Psoas muscle (tissue), 7 donors: ENCODE measurements at regions not wholly inside any gene's neighbourhood (a gene's known extent, or its start where the extent isn't known, plus 50 kb on each side); places are given as distances from the start of the nearest gene placed in this dataset.

Experiments used
- ATAC-seq, 4 donors: fragments of 200-7000 bp; cut with Tn5 transposase; one replicate each; pipeline ENCODE4 v1.9.1; 2020; ENCODE audit warnings: moderate library complexity in 3 of 4, mild to moderate bottlenecking in 2 of 4
- DNase-seq, 2 donors: peaks; one replicate each; pipeline ENCODE4 v3.0.0-alpha.2; 2020
- H3K27ac ChIP-seq: fragments of 200-600 bp; one replicate; pipeline ENCODE4 v1.8.0; 2022
- H3K27me3 ChIP-seq, 3 donors: fragments of 200-600 bp in 1 of 3; one replicate each; pipeline versions ENCODE4 v1.6.1 to v1.8.0; 2013 to 2022; ENCODE audit warnings: low read length in 2 of 3, mild to moderate bottlenecking in 2 of 3, moderate library complexity in 1 of 3; ENCODE audit not compliant: insufficient read depth in 3 of 3
- H3K36me3 ChIP-seq, 2 donors: fragments of 200-600 bp in 1 of 2; one replicate each; pipeline versions ENCODE4 v1.6.1 to v1.8.0; 2013 to 2022; ENCODE audit warnings: low read depth in 1 of 2, mild to moderate bottlenecking in 1 of 2, moderate library complexity in 1 of 2; ENCODE audit not compliant: insufficient read depth in 1 of 2
- H3K4me1 ChIP-seq: fragments of 200-600 bp; one replicate; pipeline ENCODE4 v1.8.0; 2022
- H3K4me3 ChIP-seq: fragments of 200-600 bp; one replicate; pipeline ENCODE4 v1.8.0; 2022; ENCODE audit warnings: mild to moderate bottlenecking
- H3K9me3 ChIP-seq: fragments of 200-600 bp; one replicate; pipeline ENCODE4 v1.8.0; 2022
- WGBS, 3 donors: extraction: QIAGEN DNeasy Blood & Tissue Kit; methylation state at CpG; one replicate each; pipeline versions ENCODE4 v1.1.6 to v1.1.7; 2013; 5-methylcytosine and 5-hydroxymethylcytosine counted together
- intact Hi-C, 2 donors: fragments of 100-400 bp; cut with DNase I; formaldehyde crosslinking; loops; one replicate each; pipeline versions ENCODE4 v1.11.0 to v1.14.2; 2022
- TF ChIP-seq, protein P1 (sequence below): fragments of 200-600 bp; IDR thresholded peaks from one replicate; pipeline ENCODE4 v1.8.0; 2022; ENCODE audit warnings: antibody characterized with exemption
- donor health status: healthy with polysubstance abuse.
- donor health status: DM: no; HTN: no; CAD: no; lungs with moderate emphysema.
- donor health status: Bipolar disorder and iron deficiency.
- donor health status: healthy.
- donor health status: DM: yes; HTN: yes; CAD: no.
- donor health status: DM: no; HTN: no; CAD: no.
- donor health status: DM: yes; HTN: yes; CAD: no.

DNA sequence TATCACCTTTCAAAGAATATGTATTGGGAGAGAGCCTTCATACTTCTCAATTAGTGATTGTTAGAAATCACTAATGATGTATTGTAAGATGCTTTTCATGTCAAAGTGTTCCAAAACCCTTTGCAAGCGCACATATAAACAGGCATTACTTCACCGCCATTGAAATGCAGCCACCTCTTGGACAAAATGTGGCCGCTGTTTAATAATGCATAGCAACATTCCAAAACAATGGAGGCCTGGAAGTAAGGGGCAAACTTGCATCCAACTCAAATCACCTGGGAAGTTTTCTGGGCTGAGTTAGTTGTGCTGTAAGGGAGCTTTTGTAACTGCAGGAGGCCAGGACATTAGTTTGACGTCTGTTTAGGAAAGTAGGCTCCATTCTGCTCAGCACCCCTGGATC lies 438.1 kb downstream of the FGF9 start:
- no peak for ATAC-seq

DNA sequence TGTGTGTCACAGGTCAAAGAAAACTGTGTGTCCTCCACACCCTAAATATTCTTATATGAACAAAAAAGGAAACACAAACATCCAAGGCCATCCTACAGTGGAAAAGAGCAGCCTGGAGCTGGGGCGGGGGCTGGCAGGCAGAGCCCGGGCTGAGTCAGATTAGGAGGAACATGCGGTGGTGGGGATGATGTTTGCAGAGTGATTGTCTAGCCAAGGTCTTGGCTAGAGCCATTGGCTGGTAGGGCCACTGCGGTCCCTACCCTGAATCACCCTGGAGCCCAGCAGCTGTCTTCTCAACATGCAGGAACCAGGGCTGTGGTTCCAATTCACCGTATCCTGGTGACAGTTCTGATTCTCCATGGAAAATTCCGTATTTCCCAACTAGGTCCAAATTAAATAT lies 439.5 kb downstream of the FGF9 start:
- intact Hi-C loops, result no loop called here
- ATAC-seq, result peak in 2 of 4 donors; percentile 35 to 73
- DNase-seq, result peak in 1 of 2 donors; percentile 43

More for the DNA sequence above, 438.1 kb downstream of the FGF9 start:
- Histone ChIP-seq H3K36me3 (no peaks in the 10 kb centered on the region), H3K27ac (no peak overlapping the region), H3K27me3 (peaks cover 0 to 2% (median 0%) of the 10 kb centered on the region in 3 donors), H3K4me3 (no peak overlapping the region), H3K4me1 (no peaks in the 10 kb centered on the region), H3K9me3 (no peaks in the 10 kb centered on the region)
- intact Hi-C loops, result no loop called here
- no peak for DNase-seq
- WGBS, 3 donors, result 57 to 70% (median 67%) methylated on average over 4 of the region's 4 CpGs
- TF ChIP-seq, protein P1, sequence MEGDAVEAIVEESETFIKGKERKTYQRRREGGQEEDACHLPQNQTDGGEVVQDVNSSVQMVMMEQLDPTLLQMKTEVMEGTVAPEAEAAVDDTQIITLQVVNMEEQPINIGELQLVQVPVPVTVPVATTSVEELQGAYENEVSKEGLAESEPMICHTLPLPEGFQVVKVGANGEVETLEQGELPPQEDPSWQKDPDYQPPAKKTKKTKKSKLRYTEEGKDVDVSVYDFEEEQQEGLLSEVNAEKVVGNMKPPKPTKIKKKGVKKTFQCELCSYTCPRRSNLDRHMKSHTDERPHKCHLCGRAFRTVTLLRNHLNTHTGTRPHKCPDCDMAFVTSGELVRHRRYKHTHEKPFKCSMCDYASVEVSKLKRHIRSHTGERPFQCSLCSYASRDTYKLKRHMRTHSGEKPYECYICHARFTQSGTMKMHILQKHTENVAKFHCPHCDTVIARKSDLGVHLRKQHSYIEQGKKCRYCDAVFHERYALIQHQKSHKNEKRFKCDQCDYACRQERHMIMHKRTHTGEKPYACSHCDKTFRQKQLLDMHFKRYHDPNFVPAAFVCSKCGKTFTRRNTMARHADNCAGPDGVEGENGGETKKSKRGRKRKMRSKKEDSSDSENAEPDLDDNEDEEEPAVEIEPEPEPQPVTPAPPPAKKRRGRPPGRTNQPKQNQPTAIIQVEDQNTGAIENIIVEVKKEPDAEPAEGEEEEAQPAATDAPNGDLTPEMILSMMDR, result no peak

DNA sequence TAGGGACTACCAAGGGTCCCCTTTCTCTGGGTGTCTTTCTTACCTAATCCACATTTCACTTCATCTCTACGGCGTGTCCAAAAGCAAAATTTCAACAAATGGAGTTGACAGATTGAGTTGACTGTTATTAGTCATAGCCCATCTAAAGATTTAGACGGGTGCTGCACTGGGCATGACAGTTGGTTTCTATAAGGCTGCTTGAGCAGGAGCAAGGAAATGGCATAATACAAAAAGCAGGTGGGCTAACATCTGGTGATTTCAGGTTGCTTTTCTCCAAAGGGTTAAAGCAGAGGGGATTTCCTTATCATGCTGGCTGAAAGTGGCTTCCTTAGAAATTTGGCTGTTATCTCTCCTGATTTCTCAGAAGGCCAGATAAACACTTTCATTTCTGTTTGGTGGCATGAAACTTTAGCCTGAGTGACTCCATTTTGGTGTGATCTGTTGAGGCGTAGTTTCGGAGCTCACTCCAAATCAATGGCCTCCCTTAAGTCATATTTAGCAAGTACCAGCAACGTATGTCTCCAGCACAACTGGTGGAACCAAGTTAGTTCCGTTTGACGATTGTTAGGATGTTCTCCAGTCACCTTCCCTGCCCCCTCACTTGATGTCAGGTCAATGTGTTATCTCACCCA lies 440.4 kb downstream of the FGF9 start:
- intact Hi-C loops, result no loop called here
- Histone ChIP-seq H3K4me3 (no peak overlapping the region), H3K9me3 (no peaks in the 10 kb centered on the region), H3K36me3 (no peaks in the 10 kb centered on the region), H3K27ac (no peak overlapping the region), H3K4me1 (no peaks in the 10 kb centered on the region), H3K27me3 (peaks cover 0 to 2% (median 0%) of the 10 kb centered on the region in 3 donors)
- WGBS, 3 donors, result 84 to 85% (median 84%) methylated on average over 8 of the region's 8 CpGs
- DNase-seq (no peak), ATAC-seq (no peak)
- TF ChIP-seq, protein P1, result no peak

More for the DNA sequence above, 439.5 kb downstream of the FGF9 start:
- Histone ChIP-seq H3K36me3 (no peaks in the 10 kb centered on the region), H3K27me3 (peaks cover 0 to 2% (median 0%) of the 10 kb centered on the region in 3 donors), H3K4me3 (no peak overlapping the region), H3K4me1 (no peaks in the 10 kb centered on the region), H3K9me3 (no peaks in the 10 kb centered on the region), H3K27ac (no peak overlapping the region)
- TF ChIP-seq, protein P1, result no peak
- WGBS, 3 donors, result 31 to 62% (median 42%) methylated on average over 6 of the region's 6 CpGs

DNA sequence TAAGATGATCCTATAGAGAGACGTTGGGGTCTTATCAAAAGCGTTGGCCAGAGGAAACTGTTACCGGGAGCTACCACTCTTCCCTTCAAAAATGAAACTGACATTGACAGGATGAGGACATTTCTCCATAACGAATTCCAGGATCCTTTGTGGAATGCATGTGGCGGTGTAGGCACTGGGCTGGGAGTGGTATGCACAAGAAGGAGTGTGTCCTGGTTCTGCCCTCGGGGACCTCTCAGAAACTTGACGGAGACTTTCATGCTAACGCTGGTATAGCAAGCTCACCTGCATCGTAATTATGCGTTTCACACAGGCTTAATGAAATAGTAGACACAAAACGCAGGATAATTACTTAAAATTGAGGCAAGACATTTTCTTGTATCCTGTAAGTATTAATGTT lies 441.1 kb downstream of the FGF9 start:
- Histone ChIP-seq H3K9me3 (no peaks in the 10 kb centered on the region), H3K27me3 (peaks cover 0 to 2% (median 0%) of the 10 kb centered on the region in 3 donors), H3K4me1 (no peaks in the 10 kb centered on the region), H3K36me3 (no peaks in the 10 kb centered on the region), H3K27ac (no peak overlapping the region), H3K4me3 (no peak overlapping the region)
- ATAC-seq (no peak), DNase-seq (no peak)
- intact Hi-C loops, result no loop called here
- WGBS, 3 donors, result 85 to 87% (median 87%) methylated on average over 11 of the region's 11 CpGs
- TF ChIP-seq, protein P1, result no peak
